ENCODE measurements at regions not wholly inside any gene's neighbourhood (a gene's known extent, or its start where the extent isn't known, plus 50 kb on each side); places are given as distances from the start of the nearest gene placed in this dataset.
"Not testable (repeated sequence)": the region's sequence is repeated elsewhere in the genome, so short reads cannot be mapped to it uniquely, and the experiment has no call there.

GRCh38 chr5:87781976-87782375, 369.2 kb upstream of the CCNH start:
- no peak for DNase-seq

- peak; percentile 39 for DNase-seq
Observed at GRCh38 chr5:87780831-87781760, 368.4 kb upstream of the CCNH start.

GRCh38 chr5:87778876-87779275, 366.1 kb upstream of the CCNH start:
- DNase-seq = no peak

GRCh38 chr5:87777877-87778276, 365.1 kb upstream of the CCNH start:
- no peak for DNase-seq

- no peak for DNase-seq
Observed at GRCh38 chr5:87776785-87777184, 364.1 kb upstream of the CCNH start.

- DNase-seq = not testable (repeated sequence)
Observed at GRCh38 chr5:87776302-87776701, 363.6 kb upstream of the CCNH start.

- no peak for DNase-seq
Observed at GRCh38 chr5:87775228-87775627, 362.5 kb upstream of the CCNH start.

GRCh38 chr5:87774804-87775203, 362.1 kb upstream of the CCNH start:
- no peak for DNase-seq

- DNase-seq = no peak
Observed at GRCh38 chr5:87770601-87771121, 357.9 kb upstream of the CCNH start.

GRCh38 chr5:87770016-87770570, 357.4 kb upstream of the CCNH start:
- no peak for DNase-seq

GRCh38 chr5:87769157-87769556, 356.4 kb upstream of the CCNH start:
- no peak for DNase-seq

GRCh38 chr5:87768190-87768589, 355.5 kb upstream of the CCNH start:
- DNase-seq = no peak

GRCh38 chr5:87765009-87765408, 352.3 kb upstream of the CCNH start:
- DNase-seq = no peak

- no peak for DNase-seq
Observed at GRCh38 chr5:87762631-87763030, 349.9 kb upstream of the CCNH start.

- DNase-seq = no peak
Observed at GRCh38 chr5:87756951-87757350, 344.2 kb upstream of the CCNH start.

GRCh38 chr5:87755360-87755759, 342.6 kb upstream of the CCNH start:
- DNase-seq = no peak

GRCh38 chr5:87754009-87754757, 341.5 kb upstream of the CCNH start:
- no peak for DNase-seq

- DNase-seq = no peak
Observed at GRCh38 chr5:87752362-87752761, 339.6 kb upstream of the CCNH start.

GRCh38 chr5:87751824-87752223, 339.1 kb upstream of the CCNH start:
- DNase-seq = no peak

- no peak for DNase-seq
Observed at GRCh38 chr5:87746891-87747377, 334.2 kb upstream of the CCNH start.

GRCh38 chr5:87746341-87746740, 333.6 kb upstream of the CCNH start:
- no peak for DNase-seq

GRCh38 chr5:87741881-87742280, 329.2 kb upstream of the CCNH start:
- DNase-seq = no peak

- no peak for DNase-seq
Observed at GRCh38 chr5:87735923-87736322, 323.2 kb upstream of the CCNH start.

Measured in NK-92 treated with Interleukin-12 subunit alpha and Interleukin-12 subunit beta, amount 100 ng/mL, for 24 hours (cell line).